ENCODE measurements at regions not wholly inside any gene's neighbourhood (a gene's known extent, or its start where the extent isn't known, plus 50 kb on each side); places are given as distances from the start of the nearest gene placed in this dataset.

GRCh38 chr4:189440716-189441115 lies 500.0 kb upstream of the FRG1 start:
- Histone ChIP-seq H3K4me1 (no peaks in the 10 kb centered on the region), H3K36me3 (no peaks in the 10 kb centered on the region), H3K27me3 (replicated peaks in 1 of 7) (no peaks in the 10 kb centered on the region), H3K4me3 (no peak overlapping the region), H3K27ac (no peak overlapping the region), H3K9me3 (peaks cover 0 to 7% (median 0%) of the 10 kb centered on the region in 8 donors)
- WGBS, 5 donors: 78 to 87% (median 79%) methylated on average over 4 of the region's 4 CpGs
- TF ChIP-seq POLR2A (IDR thresholded peaks at IDR 0.05) (no peak), CTCF (IDR thresholded peaks at IDR 0.05 in 8 of 11, conservative IDR thresholded peaks at IDR 0.05 in 3 of 11) (no peak), POLR2AphosphoS5 (IDR thresholded peaks at IDR 0.05) (no peak)
- no peak for DNase-seq
- intact Hi-C loops (cut with DNase I; ENCODE audit: low total_unique reads): no loop called here

- H3K9me3 ChIP-seq: peaks cover 0 to 5% (median 0%) of the 10 kb centered on the region in 8 donors
- no peaks in the 10 kb centered on the region for H3K4me1 ChIP-seq
- no peak for DNase-seq
- no peak for TF ChIP-seq CTCF (IDR thresholded peaks at IDR 0.05 in 8 of 11, conservative IDR thresholded peaks at IDR 0.05 in 3 of 11)
- no peak for TF ChIP-seq POLR2A (IDR thresholded peaks at IDR 0.05)
- no peak for TF ChIP-seq POLR2AphosphoS5 (IDR thresholded peaks at IDR 0.05)
- intact Hi-C loops (cut with DNase I; ENCODE audit: low total_unique reads): no loop called here
- H3K36me3 ChIP-seq: no peaks in the 10 kb centered on the region
- H3K27ac ChIP-seq: no peak overlapping the region
- no peak overlapping the region for H3K4me3 ChIP-seq
- 79 to 90% (median 86%) methylated on average over 6 of the region's 6 CpGs for WGBS, 5 donors
- no peaks in the 10 kb centered on the region for H3K27me3 ChIP-seq (replicated peaks in 1 of 7)
These were observed 497.3 kb upstream of the FRG1 start for GRCh38 chr4:189443341-189443740.

- Histone ChIP-seq H3K4me3 (no peak overlapping the region), H3K36me3 (no peaks in the 10 kb centered on the region), H3K9me3 (peaks cover 0 to 16% (median under 1%) of the 10 kb centered on the region in 8 donors), H3K27ac (no peak overlapping the region), H3K27me3 (replicated peaks in 1 of 7) (no peaks in the 10 kb centered on the region), H3K4me1 (no peaks in the 10 kb centered on the region)
- DNase-seq: no peak
- intact Hi-C loops (cut with DNase I; ENCODE audit: low total_unique reads): no loop called here
- TF ChIP-seq POLR2AphosphoS5 (IDR thresholded peaks at IDR 0.05): no peak
- no peak for TF ChIP-seq POLR2A (IDR thresholded peaks at IDR 0.05)
- no peak for TF ChIP-seq CTCF (IDR thresholded peaks at IDR 0.05 in 8 of 11, conservative IDR thresholded peaks at IDR 0.05 in 3 of 11)
These were observed 495.1 kb upstream of the FRG1 start for GRCh38 chr4:189445613-189446012.

GRCh38 chr4:189463734-189464133 lies 476.9 kb upstream of the FRG1 start:
- H3K27me3 ChIP-seq (replicated peaks in 1 of 7): no peaks in the 10 kb centered on the region
- DNase-seq: no peak
- H3K4me1 ChIP-seq: no peaks in the 10 kb centered on the region
- intact Hi-C loops (cut with DNase I; ENCODE audit: low total_unique reads): no loop called here
- WGBS, 5 donors: 86 to 96% (median 93%) methylated on average over 12 of the region's 12 CpGs
- no peaks in the 10 kb centered on the region for H3K36me3 ChIP-seq
- no peak overlapping the region for H3K4me3 ChIP-seq
- no peak overlapping the region for H3K27ac ChIP-seq
- TF ChIP-seq CTCF (IDR thresholded peaks at IDR 0.05 in 8 of 11, conservative IDR thresholded peaks at IDR 0.05 in 3 of 11): no peak
- TF ChIP-seq POLR2A (IDR thresholded peaks at IDR 0.05): no peak
- no peak for TF ChIP-seq POLR2AphosphoS5 (IDR thresholded peaks at IDR 0.05)
- H3K9me3 ChIP-seq: peaks cover 0 to 36% (median 12%) of the 10 kb centered on the region in 8 donors

Measured in spleen (tissue), 11 donors.